Stimulated activated CD4-positive, alpha-beta T cell treated with anti-CD3 and anti-CD28 coated beads, Interleukin-4, amount 100 ng/mL, for 48 hours (primary cell): ENCODE measurements at regions not wholly inside any gene's neighbourhood (a gene's known extent, or its start where the extent isn't known, plus 50 kb on each side); places are given as distances from the start of the nearest gene placed in this dataset.

ENCODE experiments used
- DNase-seq, 2 donors: peaks; one replicate each; pipeline ENCODE4 v3.0.0-alpha.2; 2020; ENCODE audit warnings: low read depth in 2 of 2

GRCh38 chr2:120976501-120977307 is 241.0 kb downstream of the GLI2 start:
- no peak for DNase-seq

- DNase-seq: no peak
Measured at GRCh38 chr2:120977582-120978358, 242.1 kb downstream of the GLI2 start.

DNA sequence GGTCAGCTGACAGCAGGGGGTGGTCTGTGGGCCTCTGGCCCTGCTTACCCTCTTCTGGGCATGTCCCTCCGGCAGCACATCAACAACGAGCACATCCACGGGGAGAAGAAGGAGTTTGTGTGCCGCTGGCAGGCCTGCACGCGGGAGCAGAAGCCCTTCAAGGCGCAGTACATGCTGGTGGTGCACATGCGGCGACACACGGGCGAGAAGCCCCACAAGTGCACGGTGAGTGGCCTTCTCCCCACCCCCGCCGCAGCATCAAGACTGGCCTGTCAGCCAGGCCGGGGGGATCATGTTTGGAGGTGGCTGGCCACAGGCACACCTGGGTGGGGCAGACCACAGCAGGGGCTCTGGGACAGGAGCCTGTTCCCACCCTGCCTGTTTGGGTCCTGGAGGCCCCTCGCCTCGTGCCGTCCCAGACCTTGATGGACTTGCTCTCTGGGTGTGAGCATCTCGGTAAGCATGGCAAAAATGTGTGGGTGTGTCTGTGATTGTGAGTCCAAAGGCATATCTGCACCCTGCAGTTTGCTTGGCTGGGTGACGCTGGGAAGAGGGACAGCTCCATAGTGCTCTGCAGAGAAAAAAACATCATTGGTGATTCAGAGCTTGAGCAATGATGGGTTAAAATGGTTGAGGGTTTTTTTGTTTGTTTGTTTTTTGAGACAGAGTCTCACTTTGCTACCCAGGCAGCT is 242.8 kb downstream of the GLI2 start:
- no peak for DNase-seq

- DNase-seq: no peak
Measured at GRCh38 chr2:120979398-120979797, 243.7 kb downstream of the GLI2 start.

DNA sequence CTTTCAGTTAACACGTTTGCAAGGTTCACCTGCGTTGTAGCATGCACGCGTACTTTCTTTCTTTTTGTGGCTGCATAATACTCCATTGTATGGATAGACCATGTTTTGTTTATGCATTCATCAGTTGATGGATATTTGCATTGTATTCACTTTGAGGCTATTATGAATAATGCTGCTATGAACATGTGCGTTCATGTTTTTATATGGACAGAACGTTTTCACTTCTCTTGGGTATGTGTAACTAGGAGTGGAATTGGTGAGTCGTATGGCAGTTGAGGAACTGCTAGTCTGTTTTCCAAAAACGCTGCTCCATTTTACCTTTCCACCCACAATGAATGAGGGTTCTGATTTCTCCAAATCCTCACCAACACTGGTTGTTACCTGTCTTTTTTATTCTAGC is 244.3 kb downstream of the GLI2 start:
- no peak for DNase-seq

- no peak for DNase-seq
Measured at GRCh38 chr2:120981443-120981842, 245.8 kb downstream of the GLI2 start.

GRCh38 chr2:120982598-120982997 is 246.9 kb downstream of the GLI2 start:
- DNase-seq: no peak

DNA sequence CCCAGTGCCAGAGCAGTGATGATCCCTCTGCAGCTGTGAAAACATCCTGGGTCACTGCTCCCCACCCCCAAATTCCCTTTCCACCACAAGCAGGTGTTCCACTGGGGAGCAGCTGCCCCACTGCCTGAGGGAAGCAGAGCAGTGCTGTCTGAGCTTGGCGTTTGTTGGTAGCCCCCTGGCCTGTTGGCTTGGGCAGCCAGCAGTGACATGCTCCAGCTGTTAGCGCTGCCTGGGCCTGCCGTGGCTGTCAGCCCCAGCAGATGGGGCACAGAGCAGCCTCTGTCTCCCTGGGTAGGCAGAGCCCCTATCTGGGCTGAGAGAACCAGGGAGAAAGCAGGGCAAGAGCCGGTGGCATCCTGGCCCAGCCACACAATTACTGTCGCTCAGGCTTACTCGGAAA is 247.7 kb downstream of the GLI2 start:
- DNase-seq: no peak

DNA sequence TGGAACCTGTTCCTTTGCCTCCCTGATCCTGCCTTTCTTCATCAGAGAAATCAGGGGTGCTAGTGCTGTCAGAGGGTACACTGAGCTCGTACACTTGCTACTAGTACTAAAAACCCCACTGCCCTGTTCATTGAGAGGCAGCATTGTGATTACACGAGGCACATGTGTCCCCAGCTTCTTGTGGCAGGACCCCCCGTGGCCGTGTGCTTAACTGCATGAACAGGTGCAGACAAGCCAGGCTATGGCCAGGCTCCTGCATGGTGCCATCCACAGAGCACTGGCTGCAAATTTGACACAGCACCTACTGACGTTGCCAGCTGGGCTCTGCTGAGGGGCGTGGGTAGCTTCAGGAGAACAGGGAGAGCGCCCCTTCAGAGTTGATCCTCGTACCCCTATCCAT is 248.4 kb downstream of the GLI2 start:
- no peak for DNase-seq

GRCh38 chr2:120984452-120985173 is 248.9 kb downstream of the GLI2 start:
- DNase-seq: no peak

GRCh38 chr2:120985174-120985996 is 249.7 kb downstream of the GLI2 start:
- DNase-seq: no peak

DNA sequence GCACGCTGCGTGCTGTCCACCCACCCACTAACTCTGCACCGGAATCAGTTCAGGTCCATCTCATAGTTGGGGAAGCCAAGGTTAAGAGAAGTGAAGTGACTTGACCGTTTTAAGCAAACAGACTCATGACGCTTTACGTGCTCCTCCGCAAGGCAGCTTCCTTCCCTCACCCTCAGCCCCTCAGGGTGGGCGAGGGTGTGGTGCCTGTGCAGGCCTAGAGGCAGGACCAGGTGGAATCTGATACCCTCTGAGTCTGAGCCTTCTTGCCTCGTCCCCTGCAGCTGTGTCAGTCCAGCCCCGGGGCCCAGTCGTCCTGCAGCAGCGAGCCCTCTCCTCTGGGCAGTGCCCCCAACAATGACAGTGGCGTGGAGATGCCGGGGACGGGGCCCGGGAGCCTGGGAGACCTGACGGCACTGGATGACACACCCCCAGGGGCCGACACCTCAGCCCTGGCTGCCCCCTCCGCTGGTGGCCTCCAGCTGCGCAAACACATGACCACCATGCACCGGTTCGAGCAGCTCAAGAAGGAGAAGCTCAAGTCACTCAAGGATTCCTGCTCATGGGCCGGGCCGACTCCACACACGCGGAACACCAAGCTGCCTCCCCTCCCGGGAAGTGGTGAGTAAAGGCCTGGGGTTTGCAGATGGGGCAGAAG is 250.5 kb downstream of the GLI2 start:
- DNase-seq: no peak

- DNase-seq: no peak
Measured at GRCh38 chr2:120986898-120987650, 251.4 kb downstream of the GLI2 start.

- no peak for DNase-seq
Measured at GRCh38 chr2:120988051-120988699, 252.5 kb downstream of the GLI2 start.

- no peak for DNase-seq
Measured at GRCh38 chr2:120988700-120989511, 253.2 kb downstream of the GLI2 start.

- DNase-seq: no peak
Measured at GRCh38 chr2:120989512-120990441, 254.1 kb downstream of the GLI2 start.

DNA sequence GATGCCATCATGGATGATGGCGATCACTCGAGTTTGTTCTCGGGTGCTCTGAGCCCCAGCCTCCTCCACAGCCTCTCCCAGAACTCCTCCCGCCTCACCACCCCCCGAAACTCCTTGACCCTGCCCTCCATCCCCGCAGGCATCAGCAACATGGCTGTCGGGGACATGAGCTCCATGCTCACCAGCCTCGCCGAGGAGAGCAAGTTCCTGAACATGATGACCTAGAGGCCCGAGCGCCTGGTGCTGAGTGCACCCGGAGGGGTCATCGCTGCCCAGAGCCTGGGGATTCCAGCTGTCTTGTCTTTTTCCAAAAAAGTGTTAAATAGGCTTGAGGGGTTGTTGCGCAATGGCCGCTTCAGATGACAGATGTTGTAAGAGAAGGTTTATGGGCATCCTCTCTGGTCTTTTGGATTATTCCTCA is 254.8 kb downstream of the GLI2 start:
- DNase-seq: no peak
